Tibial artery (tissue), 4 donors: ENCODE measurements at regions not wholly inside any gene's neighbourhood (a gene's known extent, or its start where the extent isn't known, plus 50 kb on each side); places are given as distances from the start of the nearest gene placed in this dataset.

ENCODE experiments used
- DNase-seq, 2 donors: peaks; one replicate each; pipeline ENCODE4 v3.0.0-alpha.2; 2019
- H3K27ac ChIP-seq, 2 donors: fragments of 200-600 bp; sonication (generic) in 1 of 2; 1 replicate in 1 of 2; 2 replicates in 1 of 2; pipeline ENCODE4 v1.5.1; 2018 to 2019; ENCODE audit warnings: mild to moderate bottlenecking in 1 of 2
- H3K27me3 ChIP-seq, 2 donors: fragments of 200-600 bp; sonication (generic) in 1 of 2; one replicate each; pipeline versions ENCODE4 v1.5.1 to v1.6.0; 2016 to 2019
- H3K36me3 ChIP-seq, 3 donors: fragments of 200-600 bp; sonication (generic) in 2 of 3; one replicate each; pipeline ENCODE4 v1.5.1; 2016 to 2019; ENCODE audit warnings: mild to moderate bottlenecking in 2 of 3
- H3K4me1 ChIP-seq, 4 donors: fragments of 200-600 bp; sonication (generic) in 2 of 4; 1 replicate in 3 of 4; 2 replicates in 1 of 4; pipeline ENCODE4 v1.5.1; 2016 to 2019
- H3K4me3 ChIP-seq, 2 donors: fragments of 200-600 bp; sonication (generic) in 1 of 2; 1 replicate in 1 of 2; 2 replicates in 1 of 2; pipeline ENCODE4 v1.5.1; 2018 to 2019; ENCODE audit warnings: mild to moderate bottlenecking in 2 of 2
- H3K9me3 ChIP-seq, 3 donors: fragments of 200-600 bp; sonication (generic) in 1 of 3; one replicate each; pipeline ENCODE4 v1.5.1; 2016 to 2019
- CTCF ChIP-seq, 2 experiments: fragments of 200-600 bp in 1 of 2; fragments of 450-650 bp in 1 of 2; IDR thresholded peaks; one replicate each; pipeline ENCODE4 v1.5.1; 2017 to 2019; ENCODE audit warnings: antibody characterized with exemption in 2 of 2, mild to moderate bottlenecking in 1 of 2, moderate library complexity in 1 of 2
- intact Hi-C: fragments of 100-400 bp; cut with DNase I; formaldehyde crosslinking; loops from one replicate; pipeline ENCODE4 v1.15.0; 2023; ENCODE audit warnings: low total_unique reads

- H3K9me3 ChIP-seq = peaks cover 0 to 6% (median 5%) of the 10 kb centered on the region in 3 donors
- H3K36me3 ChIP-seq = no peaks in the 10 kb centered on the region
- H3K4me3 ChIP-seq = no peak overlapping the region
- H3K4me1 ChIP-seq = no peaks in the 10 kb centered on the region
- DNase-seq = no peak
- intact Hi-C loops = no loop called here
- no peak for TF ChIP-seq CTCF (IDR thresholded peaks at IDR 0.05)
- H3K27ac ChIP-seq = no peak overlapping the region
- peaks cover 0 to 26% of the 10 kb centered on the region in 2 donors for H3K27me3 ChIP-seq
Measured at GRCh38 chr9:93809204-93809940, 145.8 kb downstream of the BARX1 start.

GRCh38 chr9:93808115-93809029 lies 146.8 kb downstream of the BARX1 start:
- intact Hi-C loops = no loop called here
- Histone ChIP-seq H3K4me3 (no peak overlapping the region), H3K36me3 (no peaks in the 10 kb centered on the region), H3K27ac (no peak overlapping the region), H3K27me3 (peaks cover 0 to 26% of the 10 kb centered on the region in 2 donors), H3K4me1 (no peaks in the 10 kb centered on the region), H3K9me3 (peaks cover 0 to 7% (median 6%) of the 10 kb centered on the region in 3 donors)
- no peak for DNase-seq
- no peak for TF ChIP-seq CTCF (IDR thresholded peaks at IDR 0.05)

GRCh38 chr9:93807166-93808074 lies 147.7 kb downstream of the BARX1 start:
- Histone ChIP-seq H3K4me3 (no peak overlapping the region), H3K4me1 (no peaks in the 10 kb centered on the region), H3K9me3 (peaks cover 0 to 7% (median 6%) of the 10 kb centered on the region in 3 donors), H3K27ac (no peak overlapping the region), H3K36me3 (no peaks in the 10 kb centered on the region), H3K27me3 (peaks cover 0 to 22% of the 10 kb centered on the region in 2 donors)
- DNase-seq = no peak
- no peak for TF ChIP-seq CTCF (IDR thresholded peaks at IDR 0.05)
- intact Hi-C loops = no loop called here

GRCh38 chr9:93801581-93802284 lies 153.4 kb downstream of the BARX1 start:
- peaks cover 0 to 9% of the 10 kb centered on the region in 2 donors for H3K27me3 ChIP-seq
- no peaks in the 10 kb centered on the region for H3K36me3 ChIP-seq
- H3K9me3 ChIP-seq = peaks cover 0 to 10% (median 7%) of the 10 kb centered on the region in 3 donors
- no peaks in the 10 kb centered on the region for H3K4me1 ChIP-seq
- intact Hi-C loops = no loop called here
- no peak for TF ChIP-seq CTCF (IDR thresholded peaks at IDR 0.05)
- H3K27ac ChIP-seq = no peak overlapping the region
- no peak for DNase-seq
- no peak overlapping the region for H3K4me3 ChIP-seq

- intact Hi-C loops = no loop called here
- DNase-seq = no peak
- H3K36me3 ChIP-seq = no peaks in the 10 kb centered on the region
- no peak for TF ChIP-seq CTCF (IDR thresholded peaks at IDR 0.05)
- H3K27me3 ChIP-seq = peaks cover 0 to 9% of the 10 kb centered on the region in 2 donors
- peaks cover 0 to 10% (median 7%) of the 10 kb centered on the region in 3 donors for H3K9me3 ChIP-seq
- H3K27ac ChIP-seq = no peak overlapping the region
- H3K4me1 ChIP-seq = no peaks in the 10 kb centered on the region
- H3K4me3 ChIP-seq = no peak overlapping the region
Measured at GRCh38 chr9:93801120-93801519, 154.0 kb downstream of the BARX1 start.
